Neural cell (in vitro differentiated cells): ENCODE measurements at regions not wholly inside any gene's neighbourhood (a gene's known extent, or its start where the extent isn't known, plus 50 kb on each side); places are given as distances from the start of the nearest gene placed in this dataset.

ENCODE experiments used
- CTCF ChIP-seq: fragments of 450-650 bp; IDR thresholded peaks from 2 replicates; pipeline ENCODE4 v1.5.1; 2014; ENCODE audit warnings: antibody characterized with exemption, mild to moderate bottlenecking, moderate library complexity; ENCODE audit not compliant: poor library complexity, severe bottlenecking
- EZH2 ChIP-seq: fragments of 200-600, 300-800 bp; shearing (Covaris generic), sonication (generic); IDR thresholded peaks from 2 replicates; pipeline ENCODE4 v1.6.1; 2014; ENCODE audit warnings: antibody characterized with exemption, low read length, borderline replicate concordance, mild to moderate bottlenecking; ENCODE audit not compliant: insufficient read depth, poor library complexity, severe bottlenecking
- POLR2AphosphoS5 ChIP-seq: IDR thresholded peaks from 2 replicates; pipeline ENCODE4 v1.6.1; 2012

- no peak for TF ChIP-seq CTCF
- TF ChIP-seq POLR2AphosphoS5 = peak; percentile 46
- no peak for TF ChIP-seq EZH2
Observed at GRCh38 chr12:85610194-85610593, 226.0 kb downstream of the RASSF9 start.
